GM12891 (cell line): ENCODE measurements at regions not wholly inside any gene's neighbourhood (a gene's known extent, or its start where the extent isn't known, plus 50 kb on each side); places are given as distances from the start of the nearest gene placed in this dataset.

Experiments
- PAX5 ChIP-seq: IDR thresholded peaks from 2 replicates; pipeline ENCODE4 v1.6.1; 2011; ENCODE audit warnings: low read length, moderate library complexity, mild to moderate bottlenecking; ENCODE audit not compliant: insufficient read depth, severe bottlenecking
- POLR2A ChIP-seq: IDR thresholded peaks from 2 replicates; pipeline ENCODE4 v1.6.1; 2011; ENCODE audit warnings: low read depth, low read length, control low read depth
- POLR2AphosphoS5 ChIP-seq: IDR thresholded peaks from 2 replicates; pipeline ENCODE4 v1.6.1; 2011; ENCODE audit warnings: low read depth, low read length, control low read depth
- POU2F2 ChIP-seq: IDR thresholded peaks from 2 replicates; pipeline ENCODE4 v1.6.1; 2011; ENCODE audit warnings: low read depth, mild to moderate bottlenecking, control low read depth, low read length, moderate library complexity
- SPI1 ChIP-seq: IDR thresholded peaks from 2 replicates; pipeline ENCODE4 v1.6.1; 2011; ENCODE audit warnings: low read depth, low read length, control low read depth
- TAF1 ChIP-seq: IDR thresholded peaks from 2 replicates; pipeline ENCODE4 v1.6.1; 2011; ENCODE audit warnings: low read depth, low read length, control low read depth

DNA sequence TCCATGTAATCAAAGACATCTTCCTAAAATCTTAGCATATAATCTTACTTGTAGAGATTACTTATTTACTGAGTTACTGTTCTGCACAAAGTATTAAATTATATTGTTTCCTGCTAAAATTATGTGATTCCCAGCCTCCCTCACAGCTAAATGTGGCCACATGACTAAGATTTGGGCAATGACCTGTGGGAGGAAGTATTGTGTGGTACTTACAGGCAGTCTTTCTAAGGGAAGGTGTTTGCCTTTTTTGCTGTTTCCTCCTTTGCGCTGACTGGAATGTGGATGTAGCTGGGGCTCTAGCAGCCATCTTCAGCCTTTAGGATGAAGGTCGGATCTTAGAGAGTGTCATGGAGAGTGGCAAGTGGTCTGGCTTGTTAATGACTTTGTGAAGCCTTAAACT lies 146.3 kb upstream of the APCDD1 start:
- no peak for TF ChIP-seq POLR2AphosphoS5
- TF ChIP-seq POLR2A, result no peak
- TF ChIP-seq TAF1, result no peak
- no peak for TF ChIP-seq SPI1
- no peak for TF ChIP-seq POU2F2
- TF ChIP-seq PAX5, result no peak
